ENCODE measurements at regions not wholly inside any gene's neighbourhood (a gene's known extent, or its start where the extent isn't known, plus 50 kb on each side); places are given as distances from the start of the nearest gene placed in this dataset.

DNA sequence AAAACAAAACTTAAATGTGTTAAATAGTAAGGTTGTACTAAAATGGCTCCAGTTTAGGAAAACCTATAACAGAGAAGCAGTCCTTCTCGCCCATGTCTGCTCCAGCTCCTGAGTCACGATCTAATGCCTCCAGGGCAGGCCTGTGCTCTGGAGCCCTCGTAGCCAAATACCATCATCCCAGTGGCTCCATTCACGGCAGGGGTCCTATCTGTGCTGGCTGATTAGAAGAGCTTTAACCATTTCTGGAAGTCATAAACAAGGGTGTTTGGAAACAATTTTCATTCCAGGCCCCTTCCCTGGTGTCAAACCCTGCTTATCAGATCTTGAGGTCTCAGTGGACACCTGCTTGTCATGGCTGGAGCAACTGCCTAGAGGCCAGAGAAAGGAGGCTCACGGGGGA lies 336.9 kb downstream of the SOX9 start:
- Histone ChIP-seq H3K36me3 (ENCODE audit: low read depth, missing control alignments) (no peaks in the 10 kb centered on the region), H3K4me1 (no peaks in the 10 kb centered on the region), H3K9me3 (no peaks in the 10 kb centered on the region), H3K27me3 (no peaks in the 10 kb centered on the region), H3K27ac (no peak overlapping the region), H3K4me3 (no peak overlapping the region)
- 87 to 89% methylated on average over 5 of the region's 5 CpGs for WGBS, 2 donors
- no peak for TF ChIP-seq POLR2A (IDR thresholded peaks at IDR 0.05)
- TF ChIP-seq, protein P1, sequence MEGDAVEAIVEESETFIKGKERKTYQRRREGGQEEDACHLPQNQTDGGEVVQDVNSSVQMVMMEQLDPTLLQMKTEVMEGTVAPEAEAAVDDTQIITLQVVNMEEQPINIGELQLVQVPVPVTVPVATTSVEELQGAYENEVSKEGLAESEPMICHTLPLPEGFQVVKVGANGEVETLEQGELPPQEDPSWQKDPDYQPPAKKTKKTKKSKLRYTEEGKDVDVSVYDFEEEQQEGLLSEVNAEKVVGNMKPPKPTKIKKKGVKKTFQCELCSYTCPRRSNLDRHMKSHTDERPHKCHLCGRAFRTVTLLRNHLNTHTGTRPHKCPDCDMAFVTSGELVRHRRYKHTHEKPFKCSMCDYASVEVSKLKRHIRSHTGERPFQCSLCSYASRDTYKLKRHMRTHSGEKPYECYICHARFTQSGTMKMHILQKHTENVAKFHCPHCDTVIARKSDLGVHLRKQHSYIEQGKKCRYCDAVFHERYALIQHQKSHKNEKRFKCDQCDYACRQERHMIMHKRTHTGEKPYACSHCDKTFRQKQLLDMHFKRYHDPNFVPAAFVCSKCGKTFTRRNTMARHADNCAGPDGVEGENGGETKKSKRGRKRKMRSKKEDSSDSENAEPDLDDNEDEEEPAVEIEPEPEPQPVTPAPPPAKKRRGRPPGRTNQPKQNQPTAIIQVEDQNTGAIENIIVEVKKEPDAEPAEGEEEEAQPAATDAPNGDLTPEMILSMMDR (IDR thresholded peaks at IDR 0.05): no peak
- intact Hi-C loops (cut with DNase I; ENCODE audit: low total_unique reads): no loop called here
- no peak for DNase-seq

DNA sequence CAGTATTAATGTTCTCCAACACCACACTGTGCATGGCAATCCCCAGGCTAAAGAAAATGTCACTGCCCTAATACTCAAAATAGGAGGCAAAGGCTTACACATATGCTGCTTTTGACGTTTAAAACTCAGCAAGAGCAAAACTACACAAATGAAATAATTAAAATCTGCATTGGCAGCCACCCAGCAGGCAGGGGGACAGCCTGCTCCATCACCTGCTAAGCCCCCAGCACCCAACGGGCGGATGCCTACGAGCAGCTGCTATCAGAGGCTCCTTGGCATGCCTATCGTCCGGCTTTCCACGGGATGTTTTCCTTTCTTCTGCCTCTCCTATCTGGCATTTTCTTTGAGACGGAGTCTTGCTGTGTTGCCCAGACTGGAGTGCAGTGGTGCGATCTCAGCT lies 337.5 kb downstream of the SOX9 start:
- intact Hi-C loops (cut with DNase I; ENCODE audit: low total_unique reads): no loop called here

DNA sequence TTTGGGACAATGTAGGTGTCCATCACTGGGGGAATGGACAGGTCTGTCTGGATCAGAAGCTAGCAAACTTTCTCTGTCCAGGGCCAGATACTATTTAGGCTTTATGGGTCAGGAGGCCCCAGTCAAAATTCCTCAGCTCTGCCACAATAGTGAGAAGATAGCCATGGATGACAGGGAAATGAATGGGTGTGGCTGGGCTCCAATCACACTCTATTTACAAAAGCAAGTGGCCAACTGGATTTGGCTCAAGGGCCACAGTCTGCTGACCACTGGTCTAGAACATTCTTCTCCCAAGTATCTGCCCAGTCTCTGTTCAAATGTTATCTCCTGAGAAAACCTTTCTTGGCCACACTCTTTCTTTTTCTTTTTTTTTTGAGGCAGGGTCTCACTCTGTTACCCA lies 339.9 kb downstream of the SOX9 start:
- TF ChIP-seq, protein P1 (IDR thresholded peaks at IDR 0.05): no peak
- no peak for TF ChIP-seq POLR2A (IDR thresholded peaks at IDR 0.05)
- no peak overlapping the region for H3K27ac ChIP-seq
- no peaks in the 10 kb centered on the region for H3K4me1 ChIP-seq
- H3K36me3 ChIP-seq (ENCODE audit: low read depth, missing control alignments): no peaks in the 10 kb centered on the region
- DNase-seq: no peak
- intact Hi-C loops (cut with DNase I; ENCODE audit: low total_unique reads): no loop called here
- no peak overlapping the region for H3K4me3 ChIP-seq
- H3K9me3 ChIP-seq: no peaks in the 10 kb centered on the region
- no peaks in the 10 kb centered on the region for H3K27me3 ChIP-seq

More for the DNA sequence above, 337.5 kb downstream of the SOX9 start:
- H3K27me3 ChIP-seq: no peaks in the 10 kb centered on the region
- TF ChIP-seq, protein P1 (IDR thresholded peaks at IDR 0.05): no peak
- TF ChIP-seq POLR2A (IDR thresholded peaks at IDR 0.05): no peak
- no peak for DNase-seq
- no peaks in the 10 kb centered on the region for H3K9me3 ChIP-seq
- no peak overlapping the region for H3K27ac ChIP-seq
- H3K36me3 ChIP-seq (ENCODE audit: low read depth, missing control alignments): no peaks in the 10 kb centered on the region
- WGBS, 2 donors: 89 to 91% methylated on average over 9 of the region's 9 CpGs
- H3K4me1 ChIP-seq: no peaks in the 10 kb centered on the region
- no peak overlapping the region for H3K4me3 ChIP-seq

DNA sequence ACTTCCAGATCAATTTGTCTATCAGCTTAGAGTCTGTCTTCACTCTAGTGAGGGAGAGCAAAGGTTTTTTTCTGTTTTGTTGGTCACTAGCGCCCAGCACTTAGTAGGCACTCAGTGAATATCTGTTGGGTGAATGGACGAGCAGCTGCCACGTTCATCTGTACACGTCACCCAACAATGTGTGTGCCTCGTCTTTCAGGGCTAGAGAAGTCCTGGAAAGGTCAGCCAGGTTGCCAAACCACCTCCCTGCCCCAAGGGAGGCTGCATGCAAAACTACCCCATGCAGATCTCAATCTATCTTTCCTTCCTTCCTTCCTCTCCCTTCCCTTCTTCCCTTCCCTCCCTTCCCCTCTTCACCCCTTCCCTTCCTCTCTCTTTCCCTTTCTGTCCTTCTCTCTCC lies 340.9 kb downstream of the SOX9 start:
- WGBS, 2 donors: 83 to 89% methylated on average over 5 of the region's 5 CpGs
- intact Hi-C loops (cut with DNase I; ENCODE audit: low total_unique reads): no loop called here
- no peaks in the 10 kb centered on the region for H3K36me3 ChIP-seq (ENCODE audit: low read depth, missing control alignments)
- no peaks in the 10 kb centered on the region for H3K9me3 ChIP-seq
- no peaks in the 10 kb centered on the region for H3K27me3 ChIP-seq
- DNase-seq: no peak
- no peak overlapping the region for H3K4me3 ChIP-seq
- no peak overlapping the region for H3K27ac ChIP-seq
- TF ChIP-seq, protein P1 (IDR thresholded peaks at IDR 0.05): no peak
- no peak for TF ChIP-seq POLR2A (IDR thresholded peaks at IDR 0.05)
- peaks cover 4% of the 10 kb centered on the region for H3K4me1 ChIP-seq

DNA sequence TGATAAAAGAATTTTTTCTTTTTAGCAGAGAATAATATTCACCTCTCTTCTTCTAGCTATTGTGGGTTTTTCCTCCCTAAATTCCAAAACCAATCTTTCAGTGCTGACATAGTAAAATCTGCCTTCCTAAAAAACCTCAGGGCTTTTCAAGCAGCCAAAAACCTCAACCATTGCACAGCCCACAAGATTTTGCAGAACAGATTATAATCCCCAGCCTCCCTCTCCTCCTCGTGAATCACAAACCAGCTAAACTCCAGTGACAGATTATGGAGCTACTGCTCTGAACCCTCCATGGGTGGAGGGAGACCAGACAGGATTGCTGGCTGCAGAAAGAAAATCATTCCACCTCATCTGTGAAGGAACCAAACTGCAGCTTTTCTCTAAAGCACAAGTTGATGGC lies 341.6 kb downstream of the SOX9 start:
- peaks cover 4% of the 10 kb centered on the region for H3K4me1 ChIP-seq
- TF ChIP-seq POLR2A (IDR thresholded peaks at IDR 0.05): no peak
- TF ChIP-seq, protein P1 (IDR thresholded peaks at IDR 0.05): no peak
- WGBS, 2 donors: 61 to 70% methylated on average over 1 of the region's 1 CpG

More for the DNA sequence above, 341.6 kb downstream of the SOX9 start:
- no peaks in the 10 kb centered on the region for H3K9me3 ChIP-seq
- no peak for DNase-seq
- no peak overlapping the region for H3K27ac ChIP-seq
- no peaks in the 10 kb centered on the region for H3K36me3 ChIP-seq (ENCODE audit: low read depth, missing control alignments)
- intact Hi-C loops (cut with DNase I; ENCODE audit: low total_unique reads): no loop called here
- no peak overlapping the region for H3K4me3 ChIP-seq
- no peaks in the 10 kb centered on the region for H3K27me3 ChIP-seq

All from testis (tissue), 2 donors.